ENCODE measurements at regions not wholly inside any gene's neighbourhood (a gene's known extent, or its start where the extent isn't known, plus 50 kb on each side); places are given as distances from the start of the nearest gene placed in this dataset.

DNA sequence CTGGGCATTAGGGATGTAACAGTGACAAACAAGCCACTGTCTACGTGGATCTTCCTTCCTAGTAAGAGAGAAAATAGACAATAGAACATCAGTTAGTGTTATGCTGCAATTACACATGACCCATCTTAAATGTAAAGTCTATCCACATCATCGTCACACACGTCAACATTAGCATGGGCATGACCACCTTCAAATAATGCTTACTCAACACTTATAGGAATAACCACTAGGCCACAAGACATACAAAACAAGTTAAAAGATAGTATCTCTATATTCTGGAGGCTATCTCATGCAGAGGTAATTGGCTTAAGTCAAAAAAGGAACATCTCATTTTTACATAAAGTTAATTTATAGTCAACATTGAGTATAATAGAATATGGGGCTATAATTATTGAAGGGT is 156.5 kb downstream of the MOXD1 start:
- no peaks in the 10 kb centered on the region for H3K9me3 ChIP-seq
- no peak overlapping the region for H3K27ac ChIP-seq
- H3K27me3 ChIP-seq = no peaks in the 10 kb centered on the region
- no peak for DNase-seq (ENCODE audit: low spot score in 2 of 2)
- no peaks in the 10 kb centered on the region for H3K4me1 ChIP-seq
- intact Hi-C loops (cut with DNase I; ENCODE audit: low total_unique reads) = no loop called here
- no peak overlapping the region for H3K4me3 ChIP-seq
- H3K36me3 ChIP-seq = no peaks in the 10 kb centered on the region
- TF ChIP-seq, protein P1, sequence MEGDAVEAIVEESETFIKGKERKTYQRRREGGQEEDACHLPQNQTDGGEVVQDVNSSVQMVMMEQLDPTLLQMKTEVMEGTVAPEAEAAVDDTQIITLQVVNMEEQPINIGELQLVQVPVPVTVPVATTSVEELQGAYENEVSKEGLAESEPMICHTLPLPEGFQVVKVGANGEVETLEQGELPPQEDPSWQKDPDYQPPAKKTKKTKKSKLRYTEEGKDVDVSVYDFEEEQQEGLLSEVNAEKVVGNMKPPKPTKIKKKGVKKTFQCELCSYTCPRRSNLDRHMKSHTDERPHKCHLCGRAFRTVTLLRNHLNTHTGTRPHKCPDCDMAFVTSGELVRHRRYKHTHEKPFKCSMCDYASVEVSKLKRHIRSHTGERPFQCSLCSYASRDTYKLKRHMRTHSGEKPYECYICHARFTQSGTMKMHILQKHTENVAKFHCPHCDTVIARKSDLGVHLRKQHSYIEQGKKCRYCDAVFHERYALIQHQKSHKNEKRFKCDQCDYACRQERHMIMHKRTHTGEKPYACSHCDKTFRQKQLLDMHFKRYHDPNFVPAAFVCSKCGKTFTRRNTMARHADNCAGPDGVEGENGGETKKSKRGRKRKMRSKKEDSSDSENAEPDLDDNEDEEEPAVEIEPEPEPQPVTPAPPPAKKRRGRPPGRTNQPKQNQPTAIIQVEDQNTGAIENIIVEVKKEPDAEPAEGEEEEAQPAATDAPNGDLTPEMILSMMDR (IDR thresholded peaks at IDR 0.05) = no peak
- TF ChIP-seq POLR2AphosphoS5 (IDR thresholded peaks at IDR 0.05) = no peak
- TF ChIP-seq POLR2A (IDR thresholded peaks at IDR 0.05) = no peak

- no peaks in the 10 kb centered on the region for H3K9me3 ChIP-seq
- no peaks in the 10 kb centered on the region for H3K36me3 ChIP-seq
- TF ChIP-seq POLR2A (IDR thresholded peaks at IDR 0.05) = no peak
- TF ChIP-seq POLR2AphosphoS5 (IDR thresholded peaks at IDR 0.05) = no peak
- TF ChIP-seq, protein P1 (IDR thresholded peaks at IDR 0.05) = no peak
- no peak overlapping the region for H3K27ac ChIP-seq
- H3K27me3 ChIP-seq = no peaks in the 10 kb centered on the region
- intact Hi-C loops (cut with DNase I; ENCODE audit: low total_unique reads) = no loop called here
- no peak for DNase-seq (ENCODE audit: low spot score in 2 of 2)
- no peaks in the 10 kb centered on the region for H3K4me1 ChIP-seq
- H3K4me3 ChIP-seq = no peak overlapping the region
These were observed 164.5 kb downstream of the MOXD1 start for GRCh38 chr6:132236744-132237143.

DNA sequence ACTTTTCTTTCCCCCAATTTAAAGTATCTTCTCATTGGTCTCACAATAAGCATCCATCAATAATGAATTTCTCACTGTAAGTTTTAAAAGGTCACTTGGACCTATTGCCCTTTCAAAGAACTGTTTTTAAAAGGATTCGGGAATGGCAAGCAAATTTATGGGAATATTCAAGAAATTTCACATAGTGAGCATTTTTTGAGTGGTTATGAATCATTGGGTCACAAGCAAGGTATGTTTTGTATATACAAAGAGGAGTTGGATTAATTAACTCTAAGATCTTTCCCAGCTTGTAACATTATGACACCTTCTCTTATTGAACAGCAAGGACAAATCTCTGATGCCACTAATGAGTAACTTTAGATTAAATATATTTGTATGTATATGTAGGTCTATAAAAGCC is 165.0 kb downstream of the MOXD1 start:
- Histone ChIP-seq H3K27ac (no peak overlapping the region), H3K36me3 (no peaks in the 10 kb centered on the region), H3K9me3 (no peaks in the 10 kb centered on the region), H3K27me3 (no peaks in the 10 kb centered on the region), H3K4me1 (no peaks in the 10 kb centered on the region), H3K4me3 (no peak overlapping the region)
- TF ChIP-seq POLR2A (IDR thresholded peaks at IDR 0.05) = no peak
- no peak for TF ChIP-seq POLR2AphosphoS5 (IDR thresholded peaks at IDR 0.05)
- TF ChIP-seq, protein P1 (IDR thresholded peaks at IDR 0.05) = no peak
- intact Hi-C loops (cut with DNase I; ENCODE audit: low total_unique reads) = no loop called here
- no peak for DNase-seq (ENCODE audit: low spot score in 2 of 2)

GRCh38 chr6:132235596-132236280 is 165.5 kb downstream of the MOXD1 start:
- H3K36me3 ChIP-seq = no peaks in the 10 kb centered on the region

GRCh38 chr6:132234356-132234755 is 166.9 kb downstream of the MOXD1 start:
- no peak overlapping the region for H3K4me3 ChIP-seq
- TF ChIP-seq POLR2A (IDR thresholded peaks at IDR 0.05) (no peak), POLR2AphosphoS5 (IDR thresholded peaks at IDR 0.05) (no peak)
- TF ChIP-seq, protein P1 (IDR thresholded peaks at IDR 0.05) = no peak
- intact Hi-C loops (cut with DNase I; ENCODE audit: low total_unique reads) = no loop called here
- H3K9me3 ChIP-seq = no peaks in the 10 kb centered on the region
- H3K36me3 ChIP-seq = no peaks in the 10 kb centered on the region
- H3K27me3 ChIP-seq = no peaks in the 10 kb centered on the region
- no peak for DNase-seq (ENCODE audit: low spot score in 2 of 2)
- H3K27ac ChIP-seq = no peak overlapping the region
- H3K4me1 ChIP-seq = no peaks in the 10 kb centered on the region

More at GRCh38 chr6:132235596-132236280, 165.5 kb downstream of the MOXD1 start:
- H3K27me3 ChIP-seq = no peaks in the 10 kb centered on the region
- intact Hi-C loops (cut with DNase I; ENCODE audit: low total_unique reads) = no loop called here
- H3K4me3 ChIP-seq = no peak overlapping the region
- H3K4me1 ChIP-seq = no peaks in the 10 kb centered on the region
- no peaks in the 10 kb centered on the region for H3K9me3 ChIP-seq
- no peak for TF ChIP-seq POLR2AphosphoS5 (IDR thresholded peaks at IDR 0.05)
- TF ChIP-seq, protein P1 (IDR thresholded peaks at IDR 0.05) = no peak
- TF ChIP-seq POLR2A (IDR thresholded peaks at IDR 0.05) = no peak
- no peak overlapping the region for H3K27ac ChIP-seq
- DNase-seq (ENCODE audit: low spot score in 2 of 2) = no peak
